Type B pancreatic cell (in vitro differentiated cells): ENCODE measurements at regions not wholly inside any gene's neighbourhood (a gene's known extent, or its start where the extent isn't known, plus 50 kb on each side); places are given as distances from the start of the nearest gene placed in this dataset.

Experiments
- DNase-seq: peaks from one replicate; pipeline ENCODE4 v3.0.0; 2021; ENCODE audit warnings: mixed read lengths; ENCODE audit not compliant: unreplicated experiment; ENCODE audit errors: extremely low spot score
- H3K27ac Mint-ChIP-seq: 2 replicates; pipeline ENCODE4 v1.8.0; 2021; ENCODE audit warnings: mild to moderate bottlenecking, mixed read lengths
- H3K27me3 Mint-ChIP-seq: 2 replicates; pipeline ENCODE4 v1.8.0; 2021; ENCODE audit warnings: mixed read lengths
- H3K36me3 Mint-ChIP-seq: 2 replicates; pipeline ENCODE4 v1.8.0; 2021; ENCODE audit warnings: mixed read lengths
- H3K4me1 Mint-ChIP-seq: one replicate; pipeline ENCODE4 v1.8.0; 2021; ENCODE audit warnings: mixed read lengths; ENCODE audit not compliant: unreplicated experiment
- H3K4me3 Mint-ChIP-seq: 2 replicates; pipeline ENCODE4 v1.8.0; 2021; ENCODE audit warnings: mild to moderate bottlenecking, mixed read lengths
- H3K9me3 Mint-ChIP-seq: 2 replicates; pipeline ENCODE4 v1.8.0; 2021; ENCODE audit warnings: mixed read lengths
- TF ChIP-seq, protein P1 (sequence below): fragments of 200-600 bp; sonication (generic); conservative IDR thresholded peaks from 2 replicates; pipeline ENCODE4 v1.5.0; 2021; ENCODE audit warnings: antibody characterized with exemption, mild to moderate bottlenecking

GRCh38 chr4:154946113-154946512, 165.0 kb downstream of the RBM46 start:
- Mint-ChIP-seq H3K27me3 (no peaks in the 10 kb centered on the region), H3K4me1 (peaks cover 8% of the 10 kb centered on the region), H3K36me3 (no peaks in the 10 kb centered on the region), H3K9me3 (peaks cover 9% of the 10 kb centered on the region), H3K27ac (no peak overlapping the region), H3K4me3 (no peak overlapping the region)
- TF ChIP-seq, protein P1, sequence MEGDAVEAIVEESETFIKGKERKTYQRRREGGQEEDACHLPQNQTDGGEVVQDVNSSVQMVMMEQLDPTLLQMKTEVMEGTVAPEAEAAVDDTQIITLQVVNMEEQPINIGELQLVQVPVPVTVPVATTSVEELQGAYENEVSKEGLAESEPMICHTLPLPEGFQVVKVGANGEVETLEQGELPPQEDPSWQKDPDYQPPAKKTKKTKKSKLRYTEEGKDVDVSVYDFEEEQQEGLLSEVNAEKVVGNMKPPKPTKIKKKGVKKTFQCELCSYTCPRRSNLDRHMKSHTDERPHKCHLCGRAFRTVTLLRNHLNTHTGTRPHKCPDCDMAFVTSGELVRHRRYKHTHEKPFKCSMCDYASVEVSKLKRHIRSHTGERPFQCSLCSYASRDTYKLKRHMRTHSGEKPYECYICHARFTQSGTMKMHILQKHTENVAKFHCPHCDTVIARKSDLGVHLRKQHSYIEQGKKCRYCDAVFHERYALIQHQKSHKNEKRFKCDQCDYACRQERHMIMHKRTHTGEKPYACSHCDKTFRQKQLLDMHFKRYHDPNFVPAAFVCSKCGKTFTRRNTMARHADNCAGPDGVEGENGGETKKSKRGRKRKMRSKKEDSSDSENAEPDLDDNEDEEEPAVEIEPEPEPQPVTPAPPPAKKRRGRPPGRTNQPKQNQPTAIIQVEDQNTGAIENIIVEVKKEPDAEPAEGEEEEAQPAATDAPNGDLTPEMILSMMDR: no peak
- no peak for DNase-seq

- TF ChIP-seq, protein P1: no peak
- no peak overlapping the region for H3K27ac Mint-ChIP-seq
- H3K36me3 Mint-ChIP-seq: no peaks in the 10 kb centered on the region
- H3K9me3 Mint-ChIP-seq: peaks cover 9% of the 10 kb centered on the region
- no peak for DNase-seq
- no peaks in the 10 kb centered on the region for H3K27me3 Mint-ChIP-seq
- no peaks in the 10 kb centered on the region for H3K4me1 Mint-ChIP-seq
- H3K4me3 Mint-ChIP-seq: no peak overlapping the region
These were observed 172.6 kb downstream of the RBM46 start for GRCh38 chr4:154953691-154954090.

GRCh38 chr4:154954117-154954516, 173.0 kb downstream of the RBM46 start:
- H3K9me3 Mint-ChIP-seq: peaks cover 9% of the 10 kb centered on the region
- no peak overlapping the region for H3K4me3 Mint-ChIP-seq
- H3K27ac Mint-ChIP-seq: no peak overlapping the region
- H3K4me1 Mint-ChIP-seq: no peaks in the 10 kb centered on the region
- no peak for DNase-seq
- no peaks in the 10 kb centered on the region for H3K36me3 Mint-ChIP-seq
- TF ChIP-seq, protein P1: no peak
- no peaks in the 10 kb centered on the region for H3K27me3 Mint-ChIP-seq

DNA sequence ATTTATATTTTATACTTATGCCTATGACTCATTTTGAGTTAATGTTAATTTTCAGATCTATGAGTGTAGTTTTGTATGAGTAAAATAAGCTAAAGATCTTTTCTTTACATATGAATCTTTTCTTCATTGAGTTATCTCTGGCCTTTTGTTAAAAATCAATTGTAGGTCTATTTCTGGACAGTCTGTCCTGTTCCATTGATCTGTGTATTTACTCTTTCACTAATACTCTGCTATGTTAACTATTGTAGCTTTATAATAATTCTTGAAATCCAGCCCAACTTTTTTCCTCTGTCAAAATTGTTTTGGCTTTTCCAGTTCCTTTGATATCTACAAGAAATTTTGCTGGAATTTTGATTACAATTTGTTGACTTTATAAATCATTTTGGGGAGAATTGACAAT, 177.0 kb downstream of the RBM46 start:
- Mint-ChIP-seq H3K27me3 (no peaks in the 10 kb centered on the region), H3K27ac (no peak overlapping the region), H3K36me3 (no peaks in the 10 kb centered on the region), H3K4me3 (no peak overlapping the region), H3K9me3 (no peaks in the 10 kb centered on the region), H3K4me1 (no peaks in the 10 kb centered on the region)
- TF ChIP-seq, protein P1: no peak
- no peak for DNase-seq

GRCh38 chr4:154958621-154959358, 177.7 kb downstream of the RBM46 start:
- Mint-ChIP-seq H3K9me3 (no peaks in the 10 kb centered on the region), H3K4me3 (no peak overlapping the region), H3K4me1 (no peaks in the 10 kb centered on the region), H3K27me3 (no peaks in the 10 kb centered on the region), H3K36me3 (no peaks in the 10 kb centered on the region), H3K27ac (no peak overlapping the region)
- no peak for DNase-seq
- TF ChIP-seq, protein P1: no peak
